ENCODE measurements at regions not wholly inside any gene's neighbourhood (a gene's known extent, or its start where the extent isn't known, plus 50 kb on each side); places are given as distances from the start of the nearest gene placed in this dataset.
"Not testable (repeated sequence)": the region's sequence is repeated elsewhere in the genome, so short reads cannot be mapped to it uniquely, and the experiment has no call there.

- DNase-seq: not testable (repeated sequence)
Measured at GRCh38 chr2:111454404-111454803, 333.7 kb downstream of the BCL2L11 start.

- DNase-seq: not testable (repeated sequence)
Measured at GRCh38 chr2:111455016-111456015, 334.6 kb downstream of the BCL2L11 start.

GRCh38 chr2:111457191-111457590 lies 336.5 kb downstream of the BCL2L11 start:
- DNase-seq: not testable (repeated sequence)

GRCh38 chr2:111460901-111461300 lies 340.2 kb downstream of the BCL2L11 start:
- DNase-seq: not testable (repeated sequence)

- DNase-seq: not testable (repeated sequence)
Measured at GRCh38 chr2:111461831-111462230, 341.1 kb downstream of the BCL2L11 start.

GRCh38 chr2:111462572-111462971 lies 341.9 kb downstream of the BCL2L11 start:
- not testable (repeated sequence) for DNase-seq

GRCh38 chr2:111463238-111463848 lies 342.6 kb downstream of the BCL2L11 start:
- not testable (repeated sequence) for DNase-seq

- DNase-seq: not testable (repeated sequence)
Measured at GRCh38 chr2:111463956-111464355, 343.2 kb downstream of the BCL2L11 start.

- not testable (repeated sequence) for DNase-seq
Measured at GRCh38 chr2:111464367-111464766, 343.7 kb downstream of the BCL2L11 start.

GRCh38 chr2:111465521-111465920 lies 344.8 kb downstream of the BCL2L11 start:
- DNase-seq: not testable (repeated sequence)

- not testable (repeated sequence) for DNase-seq
Measured at GRCh38 chr2:111466744-111467143, 346.0 kb downstream of the BCL2L11 start.

- not testable (repeated sequence) for DNase-seq
Measured at GRCh38 chr2:111470924-111471323, 350.2 kb downstream of the BCL2L11 start.

- DNase-seq: not testable (repeated sequence)
Measured at GRCh38 chr2:111471791-111472530, 351.2 kb downstream of the BCL2L11 start.

- DNase-seq: not testable (repeated sequence)
Measured at GRCh38 chr2:111472844-111473403, 352.2 kb downstream of the BCL2L11 start.

GRCh38 chr2:111473522-111473921 lies 352.8 kb downstream of the BCL2L11 start:
- not testable (repeated sequence) for DNase-seq

- DNase-seq: not testable (repeated sequence)
Measured at GRCh38 chr2:111474198-111474705, 353.5 kb downstream of the BCL2L11 start.

GRCh38 chr2:111478335-111478734 lies 357.6 kb downstream of the BCL2L11 start:
- not testable (repeated sequence) for DNase-seq

GRCh38 chr2:111478871-111479318 lies 358.2 kb downstream of the BCL2L11 start:
- DNase-seq: not testable (repeated sequence)

- not testable (repeated sequence) for DNase-seq
Measured at GRCh38 chr2:111480016-111480625, 359.4 kb downstream of the BCL2L11 start.

GRCh38 chr2:111480633-111481032 lies 359.9 kb downstream of the BCL2L11 start:
- DNase-seq: not testable (repeated sequence)

- DNase-seq: not testable (repeated sequence)
Measured at GRCh38 chr2:111481219-111481618, 360.5 kb downstream of the BCL2L11 start.
